Large intestine (tissue), 3 donors: ENCODE measurements at regions not wholly inside any gene's neighbourhood (a gene's known extent, or its start where the extent isn't known, plus 50 kb on each side); places are given as distances from the start of the nearest gene placed in this dataset.
"Not testable (repeated sequence)": the region's sequence is repeated elsewhere in the genome, so short reads cannot be mapped to it uniquely, and the experiment has no call there.

Experiments
- DNase-seq, 2 donors: peaks; one replicate each; pipeline versions ENCODE4 v3.0.0 to v3.0.0-alpha.2; 2013
- H3K27ac ChIP-seq: one replicate; pipeline ENCODE4 v1.5.1; 2013; ENCODE audit warnings: low read length
- H3K27me3 ChIP-seq: 2 replicates; pipeline ENCODE4 v1.6.1; 2013; ENCODE audit warnings: low read length; ENCODE audit not compliant: control insufficient read depth, insufficient read depth
- H3K36me3 ChIP-seq: 2 replicates; pipeline ENCODE4 v1.6.1; 2013; ENCODE audit warnings: low read length; ENCODE audit not compliant: control insufficient read depth, insufficient read depth
- H3K4me1 ChIP-seq: one replicate; pipeline ENCODE4 v1.6.1; 2013; ENCODE audit warnings: low read length; ENCODE audit not compliant: control insufficient read depth, insufficient read depth
- H3K4me3 ChIP-seq: one replicate; pipeline ENCODE4 v1.5.1; 2013; ENCODE audit warnings: low read length
- H3K9me3 ChIP-seq: one replicate; pipeline ENCODE4 v1.6.1; 2013; ENCODE audit warnings: mild to moderate bottlenecking, low read depth, low read length, moderate library complexity; ENCODE audit not compliant: control insufficient read depth
- WGBS: methylation state at CpG from one replicate; pipeline ENCODE4 v1.1.5; 2013; ENCODE audit warnings: low lambda C conversion rate; ENCODE audit not compliant: insufficient coverage; 5-methylcytosine and 5-hydroxymethylcytosine counted together

GRCh38 chr12:74129702-74130101, 407.9 kb upstream of the ATXN7L3B start:
- no peaks in the 10 kb centered on the region for H3K9me3 ChIP-seq
- H3K36me3 ChIP-seq = no peaks in the 10 kb centered on the region
- whole genome bisulfite sequencing = no CpG with 5 or more reads among the region's 2 CpGs
- no peaks in the 10 kb centered on the region for H3K4me1 ChIP-seq
- H3K27ac ChIP-seq = no peak overlapping the region
- H3K4me3 ChIP-seq = no peak overlapping the region
- DNase-seq = no peak
- no peaks in the 10 kb centered on the region for H3K27me3 ChIP-seq

GRCh38 chr12:74144396-74144795, 393.2 kb upstream of the ATXN7L3B start:
- Histone ChIP-seq H3K27me3 (no peaks in the 10 kb centered on the region), H3K36me3 (no peaks in the 10 kb centered on the region), H3K27ac (no peak overlapping the region), H3K4me3 (no peak overlapping the region), H3K4me1 (no peaks in the 10 kb centered on the region), H3K9me3 (no peaks in the 10 kb centered on the region)
- DNase-seq = no peak
- 100% methylated on average over 3 of the region's 4 CpGs for WGBS

GRCh38 chr12:74145328-74145727, 392.3 kb upstream of the ATXN7L3B start:
- Histone ChIP-seq H3K36me3 (no peaks in the 10 kb centered on the region), H3K27ac (no peak overlapping the region), H3K27me3 (no peaks in the 10 kb centered on the region), H3K4me1 (no peaks in the 10 kb centered on the region), H3K4me3 (no peak overlapping the region), H3K9me3 (no peaks in the 10 kb centered on the region)
- WGBS = 67% methylated on average over 1 of the region's 1 CpG
- no peak for DNase-seq

GRCh38 chr12:74148849-74149248, 388.8 kb upstream of the ATXN7L3B start:
- Histone ChIP-seq H3K27me3 (no peaks in the 10 kb centered on the region), H3K36me3 (no peaks in the 10 kb centered on the region), H3K4me1 (no peaks in the 10 kb centered on the region), H3K9me3 (no peaks in the 10 kb centered on the region), H3K4me3 (no peak overlapping the region), H3K27ac (no peak overlapping the region)
- 67% methylated on average over 2 of the region's 2 CpGs for WGBS
- no peak for DNase-seq

- H3K9me3 ChIP-seq = no peaks in the 10 kb centered on the region
These were observed 385.3 kb upstream of the ATXN7L3B start for GRCh38 chr12:74152370-74152769.

GRCh38 chr12:74166096-74166495, 371.5 kb upstream of the ATXN7L3B start:
- Histone ChIP-seq H3K4me1 (no peaks in the 10 kb centered on the region), H3K36me3 (no peaks in the 10 kb centered on the region), H3K4me3 (no peak overlapping the region), H3K27ac (no peak overlapping the region), H3K27me3 (no peaks in the 10 kb centered on the region), H3K9me3 (peaks cover 5% of the 10 kb centered on the region)
- no peak for DNase-seq
- 100% methylated on average over 1 of the region's 2 CpGs for WGBS

More at GRCh38 chr12:74152370-74152769, 385.3 kb upstream of the ATXN7L3B start:
- DNase-seq = no peak
- no peaks in the 10 kb centered on the region for H3K27me3 ChIP-seq
- H3K36me3 ChIP-seq = no peaks in the 10 kb centered on the region
- no peak overlapping the region for H3K27ac ChIP-seq
- H3K4me1 ChIP-seq = no peaks in the 10 kb centered on the region
- H3K4me3 ChIP-seq = no peak overlapping the region
- WGBS = no CpG with 5 or more reads among the region's 2 CpGs

GRCh38 chr12:74169607-74170006, 368.0 kb upstream of the ATXN7L3B start:
- no peaks in the 10 kb centered on the region for H3K36me3 ChIP-seq
- H3K4me1 ChIP-seq = no peaks in the 10 kb centered on the region
- H3K4me3 ChIP-seq = no peak overlapping the region
- H3K27me3 ChIP-seq = no peaks in the 10 kb centered on the region
- DNase-seq = no peak
- no peak overlapping the region for H3K27ac ChIP-seq
- peaks cover 10% of the 10 kb centered on the region for H3K9me3 ChIP-seq
- no CpG with 5 or more reads among the region's 2 CpGs for WGBS

GRCh38 chr12:74170645-74171477, 366.8 kb upstream of the ATXN7L3B start:
- Histone ChIP-seq H3K27me3 (no peaks in the 10 kb centered on the region), H3K9me3 (peaks cover 10% of the 10 kb centered on the region), H3K4me1 (no peaks in the 10 kb centered on the region), H3K27ac (no peak overlapping the region), H3K4me3 (no peak overlapping the region), H3K36me3 (no peaks in the 10 kb centered on the region)
- no peak for DNase-seq
- 96% methylated on average over 5 of the region's 42 CpGs for WGBS

- Histone ChIP-seq H3K27me3 (no peaks in the 10 kb centered on the region), H3K9me3 (peaks cover 10% of the 10 kb centered on the region), H3K4me3 (no peak overlapping the region), H3K27ac (no peak overlapping the region), H3K36me3 (no peaks in the 10 kb centered on the region), H3K4me1 (no peaks in the 10 kb centered on the region)
- WGBS = 90% methylated on average over 2 of the region's 19 CpGs
- no peak for DNase-seq
These were observed 366.1 kb upstream of the ATXN7L3B start for GRCh38 chr12:74171478-74171909.

GRCh38 chr12:74174961-74175360, 362.7 kb upstream of the ATXN7L3B start:
- H3K27me3 ChIP-seq, H3K4me3 ChIP-seq, DNase-seq, H3K36me3 ChIP-seq, H3K27ac ChIP-seq, H3K4me1 ChIP-seq: not testable (repeated sequence)
- H3K9me3 ChIP-seq = peaks cover 10% of the 10 kb centered on the region
- WGBS = no CpG with 5 or more reads among the region's 4 CpGs

GRCh38 chr12:74185360-74185759, 352.3 kb upstream of the ATXN7L3B start:
- no peak for DNase-seq
- WGBS = no CpG with 5 or more reads among the region's 2 CpGs
- Histone ChIP-seq H3K9me3 (no peaks in the 10 kb centered on the region), H3K27ac (no peak overlapping the region), H3K4me3 (no peak overlapping the region), H3K4me1 (no peaks in the 10 kb centered on the region), H3K36me3 (no peaks in the 10 kb centered on the region), H3K27me3 (no peaks in the 10 kb centered on the region)
